Right atrium auricular region (tissue), 2 donors: ENCODE measurements at regions not wholly inside any gene's neighbourhood (a gene's known extent, or its start where the extent isn't known, plus 50 kb on each side); places are given as distances from the start of the nearest gene placed in this dataset.

Experiments
- DNase-seq: peaks from one replicate; pipeline ENCODE4 v3.0.0-alpha.2; 2019; ENCODE audit warnings: low spot score
- H3K27ac ChIP-seq, 2 donors: fragments of 200-600 bp; sonication (generic); 1 replicate in 1 of 2; 2 replicates in 1 of 2; pipeline ENCODE4 v1.5.1; 2016 to 2019
- H3K27me3 ChIP-seq, 2 donors: fragments of 200-600 bp; sonication (generic); one replicate each; pipeline versions ENCODE4 v1.5.1 to v1.6.0; 2017 to 2019
- H3K36me3 ChIP-seq: fragments of 200-600 bp; sonication (generic); one replicate; pipeline ENCODE4 v1.5.1; 2016
- H3K4me1 ChIP-seq, 2 donors: fragments of 200-600 bp; sonication (generic); one replicate each; pipeline versions ENCODE4 v1.5.1 to v1.6.0; 2017 to 2019
- H3K4me3 ChIP-seq, 2 donors: fragments of 200-600 bp; sonication (generic); 1 replicate in 1 of 2; 2 replicates in 1 of 2; pipeline ENCODE4 v1.5.1; 2017 to 2019; ENCODE audit warnings: mild to moderate bottlenecking in 1 of 2, moderate library complexity in 1 of 2
- H3K9me3 ChIP-seq, 2 donors: fragments of 200-600 bp; sonication (generic); one replicate each; pipeline ENCODE4 v1.5.1; 2019
- CTCF ChIP-seq, 2 donors: fragments of 200-600 bp; sonication (generic); IDR thresholded peaks; one replicate each; pipeline ENCODE4 v1.5.1; 2019; ENCODE audit warnings: antibody characterized with exemption in 2 of 2

- no peak overlapping the region for H3K27ac ChIP-seq
- no peaks in the 10 kb centered on the region for H3K36me3 ChIP-seq
- no peak overlapping the region for H3K4me3 ChIP-seq
- H3K4me1 ChIP-seq, result peaks cover 0 to 9% of the 10 kb centered on the region in 2 donors
- no peak for TF ChIP-seq CTCF (IDR thresholded peaks at IDR 0.05)
- no peak for DNase-seq
- peaks cover 0 to 11% of the 10 kb centered on the region in 2 donors for H3K9me3 ChIP-seq
- no peaks in the 10 kb centered on the region for H3K27me3 ChIP-seq
Observed at GRCh38 chr3:106001923-106002322, 133.1 kb upstream of the CBLB start.

GRCh38 chr3:106004137-106004681 is 135.4 kb upstream of the CBLB start:
- no peak for TF ChIP-seq CTCF (IDR thresholded peaks at IDR 0.05)
- Histone ChIP-seq H3K27ac (peak overlapping the region; percentile 29 to 60), H3K27me3 (no peaks in the 10 kb centered on the region), H3K9me3 (peaks cover 0 to 1% of the 10 kb centered on the region in 2 donors), H3K4me3 (peak overlapping the region in 1 of 2 donors; percentile 26), H3K4me1 (peaks cover 0 to 9% of the 10 kb centered on the region in 2 donors), H3K36me3 (no peaks in the 10 kb centered on the region)
- no peak for DNase-seq

GRCh38 chr3:106004826-106005225 is 136.0 kb upstream of the CBLB start:
- Histone ChIP-seq H3K36me3 (no peaks in the 10 kb centered on the region), H3K27me3 (no peaks in the 10 kb centered on the region), H3K4me1 (peaks cover 0 to 9% of the 10 kb centered on the region in 2 donors), H3K4me3 (no peak overlapping the region), H3K27ac (peak overlapping the region; percentile 29 to 60), H3K9me3 (no peaks in the 10 kb centered on the region)
- no peak for TF ChIP-seq CTCF (IDR thresholded peaks at IDR 0.05)
- DNase-seq, result no peak

- H3K27ac ChIP-seq, result no peak overlapping the region
- no peak overlapping the region for H3K4me3 ChIP-seq
- no peak for DNase-seq
- no peaks in the 10 kb centered on the region for H3K27me3 ChIP-seq
- no peaks in the 10 kb centered on the region for H3K9me3 ChIP-seq
- H3K4me1 ChIP-seq, result peaks cover 0 to 9% of the 10 kb centered on the region in 2 donors
- H3K36me3 ChIP-seq, result no peaks in the 10 kb centered on the region
- no peak for TF ChIP-seq CTCF (IDR thresholded peaks at IDR 0.05)
Observed at GRCh38 chr3:106006001-106006400, 137.2 kb upstream of the CBLB start.

GRCh38 chr3:106006571-106006970 is 137.8 kb upstream of the CBLB start:
- no peaks in the 10 kb centered on the region for H3K27me3 ChIP-seq
- no peaks in the 10 kb centered on the region for H3K36me3 ChIP-seq
- H3K9me3 ChIP-seq, result no peaks in the 10 kb centered on the region
- no peak for TF ChIP-seq CTCF (IDR thresholded peaks at IDR 0.05)
- no peak overlapping the region for H3K4me3 ChIP-seq
- peaks cover 0 to 9% of the 10 kb centered on the region in 2 donors for H3K4me1 ChIP-seq
- no peak overlapping the region for H3K27ac ChIP-seq
- DNase-seq, result no peak

GRCh38 chr3:106007512-106007911 is 138.7 kb upstream of the CBLB start:
- TF ChIP-seq CTCF (IDR thresholded peaks at IDR 0.05), result no peak
- no peaks in the 10 kb centered on the region for H3K27me3 ChIP-seq
- no peak for DNase-seq

More at GRCh38 chr3:106007512-106007911, 138.7 kb upstream of the CBLB start:
- H3K4me1 ChIP-seq, result peaks cover 0 to 9% of the 10 kb centered on the region in 2 donors
- H3K36me3 ChIP-seq, result no peaks in the 10 kb centered on the region
- no peaks in the 10 kb centered on the region for H3K9me3 ChIP-seq
- H3K27ac ChIP-seq, result no peak overlapping the region
- no peak overlapping the region for H3K4me3 ChIP-seq
